ENCODE measurements at regions not wholly inside any gene's neighbourhood (a gene's known extent, or its start where the extent isn't known, plus 50 kb on each side); places are given as distances from the start of the nearest gene placed in this dataset.

DNA sequence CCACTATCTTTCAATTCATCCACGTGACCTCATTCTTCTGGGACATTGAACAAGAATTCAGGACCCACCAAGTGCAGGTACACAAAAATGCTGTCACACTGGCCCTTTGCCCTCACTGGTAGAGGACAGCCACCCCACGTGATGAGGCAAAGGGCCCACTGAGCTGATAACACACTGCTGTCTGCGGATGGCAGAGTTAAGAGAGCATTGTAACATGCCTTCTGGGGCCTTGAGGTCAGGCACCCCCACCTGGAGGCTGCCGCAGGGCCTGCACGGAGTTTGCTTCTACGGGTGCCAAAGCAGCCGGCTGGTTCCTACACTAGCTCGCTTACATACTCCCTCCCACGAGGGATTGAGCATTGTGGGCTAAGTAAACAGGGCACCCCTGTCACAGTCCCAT, 101.0 kb downstream of the LRIG3 start:
- TF ChIP-seq, protein P1, sequence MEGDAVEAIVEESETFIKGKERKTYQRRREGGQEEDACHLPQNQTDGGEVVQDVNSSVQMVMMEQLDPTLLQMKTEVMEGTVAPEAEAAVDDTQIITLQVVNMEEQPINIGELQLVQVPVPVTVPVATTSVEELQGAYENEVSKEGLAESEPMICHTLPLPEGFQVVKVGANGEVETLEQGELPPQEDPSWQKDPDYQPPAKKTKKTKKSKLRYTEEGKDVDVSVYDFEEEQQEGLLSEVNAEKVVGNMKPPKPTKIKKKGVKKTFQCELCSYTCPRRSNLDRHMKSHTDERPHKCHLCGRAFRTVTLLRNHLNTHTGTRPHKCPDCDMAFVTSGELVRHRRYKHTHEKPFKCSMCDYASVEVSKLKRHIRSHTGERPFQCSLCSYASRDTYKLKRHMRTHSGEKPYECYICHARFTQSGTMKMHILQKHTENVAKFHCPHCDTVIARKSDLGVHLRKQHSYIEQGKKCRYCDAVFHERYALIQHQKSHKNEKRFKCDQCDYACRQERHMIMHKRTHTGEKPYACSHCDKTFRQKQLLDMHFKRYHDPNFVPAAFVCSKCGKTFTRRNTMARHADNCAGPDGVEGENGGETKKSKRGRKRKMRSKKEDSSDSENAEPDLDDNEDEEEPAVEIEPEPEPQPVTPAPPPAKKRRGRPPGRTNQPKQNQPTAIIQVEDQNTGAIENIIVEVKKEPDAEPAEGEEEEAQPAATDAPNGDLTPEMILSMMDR (IDR thresholded peaks at IDR 0.05) = no peak
- TF ChIP-seq EZH2 (IDR thresholded peaks at IDR 0.05; ENCODE audit: borderline replicate concordance, insufficient read depth, low read depth, low read length, poor library complexity, severe bottlenecking) = no peak

Data from B cell (primary cell).